HG02623 (cell line): ENCODE measurements at regions not wholly inside any gene's neighbourhood (a gene's known extent, or its start where the extent isn't known, plus 50 kb on each side); places are given as distances from the start of the nearest gene placed in this dataset.
"Not testable (repeated sequence)": the region's sequence is repeated elsewhere in the genome, so short reads cannot be mapped to it uniquely, and the experiment has no call there.

Source experiments
- ATAC-seq: cut with Tn5 transposase; IDR thresholded peaks from one replicate; pipeline ENCODE4 v1.9.1; 2021; ENCODE audit warnings: moderate library complexity; ENCODE audit not compliant: unreplicated experiment

- ATAC-seq = no peak
Observed at GRCh38 chr1:9441451-9442133, 97.7 kb upstream of the SLC25A33 start.

GRCh38 chr1:9442278-9442846 is 96.9 kb upstream of the SLC25A33 start:
- no peak for ATAC-seq

DNA sequence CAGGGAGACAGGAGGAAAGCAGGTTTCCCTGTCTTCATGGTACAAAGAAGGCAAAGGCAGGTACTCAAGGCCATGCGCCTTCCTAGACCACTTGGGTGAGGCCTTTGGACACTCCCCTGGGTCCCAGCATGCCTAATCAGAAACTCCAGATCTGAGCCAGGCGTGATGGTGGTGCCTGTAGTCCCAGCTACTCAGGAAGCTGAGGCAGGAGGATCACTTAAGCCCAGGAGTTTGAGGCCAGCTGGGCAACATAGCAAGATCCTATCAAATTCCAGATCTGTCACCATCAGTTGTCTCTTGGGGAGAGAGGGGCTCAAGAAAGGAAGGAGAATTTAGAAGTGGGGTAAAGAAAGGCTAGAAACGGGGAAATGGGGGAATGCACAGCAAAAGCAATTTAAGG is 96.3 kb upstream of the SLC25A33 start:
- no peak for ATAC-seq

GRCh38 chr1:9443913-9444445 is 95.3 kb upstream of the SLC25A33 start:
- ATAC-seq = no peak

DNA sequence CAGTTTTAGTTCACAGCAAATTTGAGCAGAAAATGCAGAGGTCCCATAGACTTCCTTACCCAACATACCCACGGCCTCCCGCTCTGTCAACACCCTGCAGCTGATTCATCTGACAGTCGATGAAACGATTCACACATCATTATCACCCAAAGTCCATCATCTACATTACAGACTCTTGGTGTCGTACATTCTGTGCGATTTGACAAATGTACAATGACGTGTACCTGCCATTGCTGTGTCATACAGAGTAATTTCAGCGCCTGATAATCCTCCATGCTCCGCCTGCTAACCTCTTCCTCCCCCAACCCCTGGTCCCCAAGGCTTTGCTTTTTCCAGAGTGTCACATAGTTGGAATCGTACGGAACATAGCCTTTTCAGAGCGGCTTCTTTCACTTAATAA is 94.7 kb upstream of the SLC25A33 start:
- ATAC-seq = no peak

- ATAC-seq = not testable (repeated sequence)
Observed at GRCh38 chr1:9445081-9445480, 94.2 kb upstream of the SLC25A33 start.

- no peak for ATAC-seq
Observed at GRCh38 chr1:9447215-9447960, 91.9 kb upstream of the SLC25A33 start.

DNA sequence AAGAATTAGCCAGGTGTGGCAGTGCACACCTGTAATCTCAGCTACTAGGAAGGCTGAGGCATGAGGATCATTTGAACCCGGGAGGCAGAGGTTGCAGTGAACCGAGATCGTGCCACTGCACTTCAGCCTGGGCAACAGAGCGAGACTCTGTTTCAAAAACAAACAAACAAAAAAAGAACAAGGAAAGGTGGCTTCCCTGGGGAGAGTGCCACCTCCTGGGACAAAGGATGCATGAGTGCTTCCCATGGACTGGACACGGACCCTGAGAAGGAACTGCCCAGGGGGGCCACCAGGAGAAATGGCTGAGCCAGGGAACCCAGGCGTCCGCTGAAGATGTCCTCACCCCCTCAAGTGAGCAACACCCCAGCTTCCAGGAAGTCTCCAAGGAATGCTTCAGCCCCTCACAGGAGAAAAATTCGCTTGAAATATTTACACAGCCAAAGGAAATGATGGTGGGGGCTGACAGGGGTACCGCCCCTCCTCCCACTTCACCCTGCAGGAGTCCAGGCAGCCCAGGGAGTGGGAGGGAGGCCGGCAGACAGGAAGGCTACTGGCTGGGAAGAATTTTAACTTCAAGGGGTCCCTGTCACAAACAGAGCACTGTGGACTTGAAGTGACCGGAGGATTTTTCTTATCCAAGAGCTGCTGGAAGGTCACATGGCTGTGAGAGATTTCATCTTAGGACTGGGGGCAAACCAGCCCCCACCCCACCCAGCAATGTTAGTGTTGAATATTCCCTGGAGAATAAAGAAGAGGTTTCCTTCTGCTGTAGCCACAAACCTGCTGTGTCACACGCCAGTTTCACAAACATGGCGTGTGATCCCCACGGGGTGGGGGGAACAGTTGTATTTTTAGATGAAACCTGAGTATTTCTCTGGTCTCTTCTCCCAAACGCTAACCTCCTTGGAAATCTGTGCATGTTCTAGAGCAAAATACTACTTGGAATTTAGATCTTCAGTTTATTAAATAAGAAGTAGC is 90.8 kb upstream of the SLC25A33 start:
- ATAC-seq = no peak

DNA sequence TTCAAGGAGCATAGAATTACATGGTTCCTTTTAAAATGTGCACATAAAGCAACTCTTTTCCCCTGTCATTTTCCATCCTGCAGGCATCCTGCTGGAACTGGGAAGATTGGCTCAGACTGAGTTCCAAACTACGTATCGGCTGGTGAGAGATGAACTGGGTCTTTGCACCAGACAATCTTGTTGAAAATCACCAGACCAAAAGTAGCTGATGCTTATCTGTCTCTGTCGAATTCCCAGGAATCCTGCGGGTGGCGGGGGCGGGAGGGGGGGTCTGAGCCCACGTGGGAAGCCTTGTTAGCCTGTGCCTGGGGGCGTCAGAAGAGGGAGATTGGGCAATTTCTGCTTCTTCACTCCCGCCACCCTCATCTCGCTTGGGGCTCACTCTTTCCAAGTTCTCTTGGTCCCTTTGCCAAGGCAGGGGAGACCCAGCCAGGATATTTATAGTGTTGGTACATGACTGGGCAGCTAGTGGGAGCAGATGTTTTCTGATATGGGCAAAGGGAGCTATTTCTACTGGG is 90.1 kb upstream of the SLC25A33 start:
- no peak for ATAC-seq

- no peak for ATAC-seq
Observed at GRCh38 chr1:9449976-9450696, 89.1 kb upstream of the SLC25A33 start.

DNA sequence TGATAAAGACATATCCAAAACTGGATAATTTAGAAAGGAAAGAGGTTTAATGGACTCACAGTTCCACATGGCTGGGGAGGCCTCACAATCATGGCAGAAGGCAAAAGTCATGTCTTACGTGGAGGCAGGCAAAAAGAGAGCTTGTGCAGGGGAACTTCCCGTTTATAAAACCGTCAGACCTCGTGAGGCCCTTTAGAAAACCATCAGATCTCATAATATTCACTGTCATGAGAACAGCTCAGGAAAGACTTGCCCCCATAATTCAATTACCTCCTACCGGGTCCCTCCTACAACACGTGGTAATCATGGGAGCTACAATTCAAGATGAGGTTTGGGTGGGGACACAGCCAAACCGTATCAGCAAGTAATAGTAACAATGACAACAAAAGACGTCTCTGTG is 88.2 kb upstream of the SLC25A33 start:
- no peak for ATAC-seq

DNA sequence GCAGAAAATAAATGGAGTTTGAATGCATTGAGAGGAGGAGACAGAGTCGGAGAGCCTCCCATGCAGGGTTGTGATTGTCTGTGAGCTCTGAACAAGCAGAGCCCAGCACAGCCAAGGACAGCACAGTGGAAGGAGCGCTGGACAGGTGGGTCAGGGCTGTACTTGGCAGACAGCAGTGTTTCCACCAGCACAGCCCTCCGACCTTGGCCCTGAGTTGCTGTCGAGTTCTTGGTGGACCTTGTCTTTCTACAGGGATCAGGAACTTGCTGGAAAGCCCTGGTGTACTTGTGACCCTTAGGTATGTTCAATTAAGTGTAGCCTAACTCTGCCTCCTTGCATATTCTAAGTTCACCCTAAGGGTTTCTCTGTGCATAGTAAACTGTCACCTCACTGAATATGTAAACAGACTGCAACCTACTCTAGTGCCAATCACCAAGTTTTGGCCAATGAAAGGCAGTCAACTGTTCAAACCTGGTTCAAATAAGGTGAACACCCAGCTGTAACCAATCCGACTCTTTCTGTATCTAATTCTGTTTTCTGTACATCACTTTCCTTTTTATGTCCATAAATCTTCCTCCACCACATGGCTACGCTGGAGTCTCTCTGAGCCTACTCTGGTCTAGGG is 86.6 kb upstream of the SLC25A33 start:
- no peak for ATAC-seq

GRCh38 chr1:9453375-9453774 is 85.9 kb upstream of the SLC25A33 start:
- no peak for ATAC-seq

GRCh38 chr1:9453779-9454418 is 85.4 kb upstream of the SLC25A33 start:
- ATAC-seq = no peak

GRCh38 chr1:9454494-9455066 is 84.7 kb upstream of the SLC25A33 start:
- no peak for ATAC-seq

- ATAC-seq = no peak
Observed at GRCh38 chr1:9455487-9456234, 83.6 kb upstream of the SLC25A33 start.

- ATAC-seq = no peak
Observed at GRCh38 chr1:9456833-9457232, 82.4 kb upstream of the SLC25A33 start.

- no peak for ATAC-seq
Observed at GRCh38 chr1:9459816-9460407, 79.4 kb upstream of the SLC25A33 start.
